ENCODE measurements at regions not wholly inside any gene's neighbourhood (a gene's known extent, or its start where the extent isn't known, plus 50 kb on each side); places are given as distances from the start of the nearest gene placed in this dataset.

DNA sequence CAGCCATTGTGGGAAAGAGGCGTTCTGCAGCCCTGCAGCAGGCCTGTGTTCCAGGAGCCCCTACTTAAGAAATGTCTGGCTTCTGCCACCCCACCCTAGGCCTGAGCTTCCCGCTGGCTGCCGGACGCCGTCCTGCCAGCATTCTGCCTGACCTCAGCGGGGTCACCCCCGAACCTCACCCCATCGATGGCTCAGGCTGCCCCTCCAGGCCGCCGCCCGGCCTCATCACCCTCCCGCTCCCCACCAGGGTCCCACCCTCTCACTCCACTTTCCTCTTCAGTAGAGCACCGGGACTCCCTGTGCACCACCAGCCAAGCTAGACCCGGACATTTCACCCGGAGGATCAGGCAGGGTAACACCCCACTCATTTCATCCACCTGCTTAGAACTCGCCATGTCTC is 73.6 kb upstream of the SALL3 start:
- Histone ChIP-seq H3K4me1 (ENCODE audit: control insufficient read depth in 2 of 2, insufficient read depth in 2 of 2, low read length in 2 of 2) (no peaks in the 10 kb centered on the region), H3K27ac (ENCODE audit: low read depth, low read length) (no peak overlapping the region), H3K4me3 (ENCODE audit: low read length) (no peak overlapping the region), H3K27me3 (ENCODE audit: control insufficient read depth in 2 of 2, insufficient read depth in 2 of 2, low read length in 2 of 2) (no peaks in the 10 kb centered on the region), H3K9me3 (ENCODE audit: control insufficient read depth in 2 of 3, low read length in 3 of 3) (no peaks in the 10 kb centered on the region), H3K36me3 (ENCODE audit: control insufficient read depth in 2 of 3, insufficient read depth in 3 of 3, low read length in 3 of 3) (no peaks in the 10 kb centered on the region)
- peaks cover 0 to 27% (median 17%) of the 10 kb centered on the region in 5 donors for H3K27me3 Mint-ChIP-seq
- DNase-seq, result no peak
- ChIA-PET CTCF (no interaction called here), POLR2A (no interaction called here)
- no peak overlapping the region for H3K27ac Mint-ChIP-seq
- H3K9me3 Mint-ChIP-seq, result peaks cover 0 to 2% (median 0%) of the 10 kb centered on the region in 11 donors
- H3K4me1 Mint-ChIP-seq, result no peaks in the 10 kb centered on the region
- intact Hi-C loops (cut with micrococcal nuclease), result no loop called here
- ATAC-seq, result no peak
- no peak overlapping the region for H3K4me3 Mint-ChIP-seq
- no peaks in the 10 kb centered on the region for H3K36me3 Mint-ChIP-seq

DNA sequence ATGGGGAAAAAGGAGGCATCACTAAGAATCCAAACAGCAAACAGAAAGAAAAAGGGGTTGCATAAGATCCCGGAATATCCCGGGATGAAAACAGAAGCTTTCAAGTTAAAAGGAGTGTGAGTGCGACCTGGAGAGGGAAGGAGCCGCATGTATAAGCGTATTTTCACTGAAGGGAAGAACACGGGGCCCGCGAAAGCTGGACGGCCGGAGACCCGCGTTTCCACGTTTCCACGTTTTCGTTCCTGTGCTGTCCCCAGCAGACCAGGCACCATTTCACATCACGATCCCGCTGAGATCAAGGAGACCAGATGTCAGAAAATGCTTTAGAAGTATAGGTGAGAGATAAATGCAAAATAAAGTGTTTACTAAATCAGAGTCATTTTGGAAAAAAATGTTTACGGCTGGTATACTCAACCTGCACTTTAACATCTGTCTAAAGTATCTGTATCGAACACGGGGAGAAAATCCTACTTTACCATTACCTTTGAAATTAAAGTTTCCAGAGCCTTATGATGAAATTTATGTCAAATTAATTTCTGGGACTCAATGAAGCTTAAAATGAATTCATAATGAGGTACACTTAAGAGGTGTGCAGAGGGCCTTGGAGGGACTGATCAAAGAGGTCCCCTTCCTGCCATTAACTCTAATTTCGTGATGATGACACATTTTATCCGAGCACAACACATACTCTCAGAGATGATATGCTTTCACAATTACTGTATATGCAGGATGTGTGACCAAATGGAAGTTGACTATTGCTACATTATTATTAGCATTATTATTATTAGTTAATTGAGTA is 71.0 kb upstream of the SALL3 start:
- ChIA-PET CTCF (no interaction called here), POLR2A (no interaction called here)
- H3K36me3 ChIP-seq (ENCODE audit: control insufficient read depth in 2 of 3, insufficient read depth in 3 of 3, low read length in 3 of 3), result no peaks in the 10 kb centered on the region
- no peaks in the 10 kb centered on the region for H3K27me3 ChIP-seq (ENCODE audit: control insufficient read depth in 2 of 2, insufficient read depth in 2 of 2, low read length in 2 of 2)
- H3K27me3 Mint-ChIP-seq, result peaks cover 0 to 10% (median 3%) of the 10 kb centered on the region in 5 donors
- H3K9me3 Mint-ChIP-seq, result peaks cover 0 to 2% (median 0%) of the 10 kb centered on the region in 11 donors
- H3K36me3 Mint-ChIP-seq, result no peaks in the 10 kb centered on the region
- intact Hi-C loops (cut with micrococcal nuclease), result no loop called here
- no peak overlapping the region for H3K27ac Mint-ChIP-seq
- no peaks in the 10 kb centered on the region for H3K4me1 Mint-ChIP-seq
- H3K4me3 Mint-ChIP-seq, result no peak overlapping the region
- no peaks in the 10 kb centered on the region for H3K4me1 ChIP-seq (ENCODE audit: control insufficient read depth in 2 of 2, insufficient read depth in 2 of 2, low read length in 2 of 2)
- H3K27ac ChIP-seq (ENCODE audit: low read depth, low read length), result no peak overlapping the region
- no peak overlapping the region for H3K4me3 ChIP-seq (ENCODE audit: low read length)
- ATAC-seq (no peak), DNase-seq (no peak)
- H3K9me3 ChIP-seq (ENCODE audit: control insufficient read depth in 2 of 3, low read length in 3 of 3), result no peaks in the 10 kb centered on the region

GRCh38 chr18:78911751-78912283 is 67.8 kb upstream of the SALL3 start:
- CTCF ChIA-PET, result no interaction called here
- POLR2A ChIA-PET, result no interaction called here

DNA sequence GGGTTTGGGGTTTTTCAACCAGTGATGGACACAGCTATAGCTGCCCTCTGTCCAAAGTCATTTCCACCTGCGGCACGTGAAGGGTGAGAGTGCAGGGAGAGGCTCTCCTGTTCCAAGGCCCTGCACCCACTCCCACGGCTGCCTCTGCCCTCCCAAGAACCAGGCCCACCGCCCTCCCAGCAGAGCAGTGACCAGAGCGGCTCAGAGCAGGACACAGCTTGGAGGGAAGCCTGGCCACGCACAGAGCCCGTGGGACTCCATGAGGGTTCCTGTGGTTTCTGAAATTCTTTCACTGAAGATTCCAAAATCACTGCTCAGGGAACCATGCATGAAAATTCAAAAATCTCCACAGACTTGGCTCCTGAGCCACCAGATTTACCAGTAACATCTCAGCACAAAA is 67.3 kb upstream of the SALL3 start:
- Mint-ChIP-seq H3K36me3 (no peaks in the 10 kb centered on the region), H3K27ac (no peak overlapping the region), H3K9me3 (peaks cover 0 to 7% (median 3%) of the 10 kb centered on the region in 11 donors), H3K4me1 (no peaks in the 10 kb centered on the region), H3K4me3 (no peak overlapping the region), H3K27me3 (peaks cover 0 to 23% (median 7%) of the 10 kb centered on the region in 5 donors)
- DNase-seq, result no peak
- no peak for ATAC-seq
- no peak overlapping the region for H3K27ac ChIP-seq (ENCODE audit: low read depth, low read length)
- intact Hi-C loops (cut with micrococcal nuclease), result no loop called here
- H3K4me3 ChIP-seq (ENCODE audit: low read length), result no peak overlapping the region
- no peaks in the 10 kb centered on the region for H3K9me3 ChIP-seq (ENCODE audit: control insufficient read depth in 2 of 3, low read length in 3 of 3)
- no peaks in the 10 kb centered on the region for H3K36me3 ChIP-seq (ENCODE audit: control insufficient read depth in 2 of 3, insufficient read depth in 3 of 3, low read length in 3 of 3)
- H3K27me3 ChIP-seq (ENCODE audit: control insufficient read depth in 2 of 2, insufficient read depth in 2 of 2, low read length in 2 of 2), result no peaks in the 10 kb centered on the region
- no peaks in the 10 kb centered on the region for H3K4me1 ChIP-seq (ENCODE audit: control insufficient read depth in 2 of 2, insufficient read depth in 2 of 2, low read length in 2 of 2)
- ChIA-PET CTCF (no interaction called here), POLR2A (no interaction called here)

More at GRCh38 chr18:78911751-78912283, 67.8 kb upstream of the SALL3 start:
- DNase-seq, result no peak
- Histone ChIP-seq H3K4me3 (ENCODE audit: low read length) (no peak overlapping the region), H3K27me3 (ENCODE audit: control insufficient read depth in 2 of 2, insufficient read depth in 2 of 2, low read length in 2 of 2) (no peaks in the 10 kb centered on the region), H3K9me3 (ENCODE audit: control insufficient read depth in 2 of 3, low read length in 3 of 3) (no peaks in the 10 kb centered on the region), H3K36me3 (ENCODE audit: control insufficient read depth in 2 of 3, insufficient read depth in 3 of 3, low read length in 3 of 3) (no peaks in the 10 kb centered on the region), H3K4me1 (ENCODE audit: control insufficient read depth in 2 of 2, insufficient read depth in 2 of 2, low read length in 2 of 2) (no peaks in the 10 kb centered on the region), H3K27ac (ENCODE audit: low read depth, low read length) (no peak overlapping the region)
- no peak overlapping the region for H3K27ac Mint-ChIP-seq
- peaks cover 0 to 7% (median 0%) of the 10 kb centered on the region in 11 donors for H3K9me3 Mint-ChIP-seq
- ATAC-seq, result no peak
- H3K36me3 Mint-ChIP-seq, result no peaks in the 10 kb centered on the region
- intact Hi-C loops (cut with micrococcal nuclease), result no loop called here
- H3K27me3 Mint-ChIP-seq, result peaks cover 0 to 21% (median 7%) of the 10 kb centered on the region in 5 donors
- no peak overlapping the region for H3K4me3 Mint-ChIP-seq
- H3K4me1 Mint-ChIP-seq, result no peaks in the 10 kb centered on the region

DNA sequence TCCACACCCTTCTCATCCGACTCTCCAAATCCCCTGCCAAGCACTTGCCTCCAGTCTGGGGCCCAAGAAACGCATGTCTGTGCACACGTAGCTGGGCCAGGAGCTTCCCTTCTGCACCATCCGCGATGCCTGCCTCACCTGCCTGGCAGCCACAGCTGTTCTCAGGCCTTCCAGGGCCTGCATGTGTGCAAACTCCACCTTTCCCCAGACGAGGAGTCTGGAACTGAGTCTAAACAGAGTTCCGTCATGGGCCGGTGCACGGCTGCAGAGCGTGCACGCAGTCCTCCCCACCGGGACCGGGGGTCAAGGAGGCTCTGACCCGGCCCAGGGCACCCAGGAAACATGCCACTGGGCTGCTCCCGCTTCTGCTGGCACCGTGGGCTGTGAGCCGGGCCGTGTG is 66.8 kb upstream of the SALL3 start:
- H3K27me3 Mint-ChIP-seq, result peaks cover 0 to 26% (median 7%) of the 10 kb centered on the region in 5 donors
- POLR2A ChIA-PET, result no interaction called here
- CTCF ChIA-PET, result no interaction called here
- intact Hi-C loops (cut with micrococcal nuclease), result no loop called here
- Histone ChIP-seq H3K9me3 (ENCODE audit: control insufficient read depth in 2 of 3, low read length in 3 of 3) (no peaks in the 10 kb centered on the region), H3K27me3 (ENCODE audit: control insufficient read depth in 2 of 2, insufficient read depth in 2 of 2, low read length in 2 of 2) (no peaks in the 10 kb centered on the region), H3K36me3 (ENCODE audit: control insufficient read depth in 2 of 3, insufficient read depth in 3 of 3, low read length in 3 of 3) (no peaks in the 10 kb centered on the region), H3K4me3 (ENCODE audit: low read length) (no peak overlapping the region), H3K4me1 (ENCODE audit: control insufficient read depth in 2 of 2, insufficient read depth in 2 of 2, low read length in 2 of 2) (no peaks in the 10 kb centered on the region), H3K27ac (ENCODE audit: low read depth, low read length) (no peak overlapping the region)
- H3K4me3 Mint-ChIP-seq, result no peak overlapping the region
- ATAC-seq (no peak), DNase-seq (no peak)
- H3K9me3 Mint-ChIP-seq, result peaks cover 0 to 7% (median 4%) of the 10 kb centered on the region in 11 donors
- no peaks in the 10 kb centered on the region for H3K36me3 Mint-ChIP-seq
- H3K27ac Mint-ChIP-seq, result no peak overlapping the region
- no peaks in the 10 kb centered on the region for H3K4me1 Mint-ChIP-seq

DNA sequence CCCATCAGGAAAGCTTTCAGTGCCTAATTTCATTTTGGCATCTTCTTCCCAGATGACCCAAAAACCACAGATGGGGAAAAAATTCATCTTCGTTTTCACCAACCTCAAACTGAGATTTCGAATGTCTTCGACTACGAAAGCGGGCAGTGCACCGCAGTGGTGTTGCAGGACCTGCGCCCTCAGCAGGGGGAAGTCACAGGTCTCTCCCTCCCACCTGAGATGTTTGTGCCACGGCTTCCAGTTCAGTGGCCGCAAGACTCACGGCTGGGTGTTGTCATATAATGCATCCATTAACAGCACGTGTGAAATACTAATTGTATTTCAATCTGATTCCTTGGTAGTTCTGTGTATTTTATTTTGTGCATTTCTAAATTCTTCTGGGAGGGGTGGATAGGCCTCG is 66.2 kb upstream of the SALL3 start:
- Histone ChIP-seq H3K9me3 (ENCODE audit: control insufficient read depth in 2 of 3, low read length in 3 of 3) (no peaks in the 10 kb centered on the region), H3K4me1 (ENCODE audit: control insufficient read depth in 2 of 2, insufficient read depth in 2 of 2, low read length in 2 of 2) (no peaks in the 10 kb centered on the region), H3K27me3 (ENCODE audit: control insufficient read depth in 2 of 2, insufficient read depth in 2 of 2, low read length in 2 of 2) (no peaks in the 10 kb centered on the region), H3K27ac (ENCODE audit: low read depth, low read length) (no peak overlapping the region), H3K36me3 (ENCODE audit: control insufficient read depth in 2 of 3, insufficient read depth in 3 of 3, low read length in 3 of 3) (no peaks in the 10 kb centered on the region), H3K4me3 (ENCODE audit: low read length) (no peak overlapping the region)
- ATAC-seq (no peak), DNase-seq (no peak)
- ChIA-PET CTCF (no interaction called here), POLR2A (no interaction called here)
- H3K9me3 Mint-ChIP-seq, result peaks cover 0 to 8% (median 4%) of the 10 kb centered on the region in 11 donors
- no peak overlapping the region for H3K27ac Mint-ChIP-seq
- H3K27me3 Mint-ChIP-seq, result peaks cover 0 to 26% (median 7%) of the 10 kb centered on the region in 5 donors
- H3K4me3 Mint-ChIP-seq, result no peak overlapping the region
- intact Hi-C loops (cut with micrococcal nuclease), result no loop called here
- no peaks in the 10 kb centered on the region for H3K36me3 Mint-ChIP-seq
- no peaks in the 10 kb centered on the region for H3K4me1 Mint-ChIP-seq

GRCh38 chr18:78913830-78914231 is 65.8 kb upstream of the SALL3 start:
- Mint-ChIP-seq H3K27ac (no peak overlapping the region), H3K9me3 (peaks cover 0 to 8% (median 4%) of the 10 kb centered on the region in 11 donors), H3K4me3 (no peak overlapping the region), H3K27me3 (peaks cover 0 to 26% (median 7%) of the 10 kb centered on the region in 5 donors), H3K4me1 (no peaks in the 10 kb centered on the region), H3K36me3 (no peaks in the 10 kb centered on the region)
- POLR2A ChIA-PET, result no interaction called here
- intact Hi-C loops (cut with micrococcal nuclease), result no loop called here
- CTCF ChIA-PET, result no interaction called here
- ATAC-seq (no peak), DNase-seq (no peak)
- Histone ChIP-seq H3K9me3 (ENCODE audit: control insufficient read depth in 2 of 3, low read length in 3 of 3) (no peaks in the 10 kb centered on the region), H3K4me3 (ENCODE audit: low read length) (no peak overlapping the region), H3K4me1 (ENCODE audit: control insufficient read depth in 2 of 2, insufficient read depth in 2 of 2, low read length in 2 of 2) (no peaks in the 10 kb centered on the region), H3K36me3 (ENCODE audit: control insufficient read depth in 2 of 3, insufficient read depth in 3 of 3, low read length in 3 of 3) (no peaks in the 10 kb centered on the region), H3K27me3 (ENCODE audit: control insufficient read depth in 2 of 2, insufficient read depth in 2 of 2, low read length in 2 of 2) (no peaks in the 10 kb centered on the region), H3K27ac (ENCODE audit: low read depth, low read length) (no peak overlapping the region)
